ENCODE measurements at regions not wholly inside any gene's neighbourhood (a gene's known extent, or its start where the extent isn't known, plus 50 kb on each side); places are given as distances from the start of the nearest gene placed in this dataset.
"Not testable (repeated sequence)": the region's sequence is repeated elsewhere in the genome, so short reads cannot be mapped to it uniquely, and the experiment has no call there.

GRCh38 chr6:802223-802622 lies 109.3 kb upstream of the EXOC2 start:
- TF ChIP-seq POLR2A, CTCF (IDR thresholded peaks at IDR 0.05): not testable (repeated sequence)
